Esophagus muscularis mucosa (tissue), 2 donors: ENCODE measurements at regions not wholly inside any gene's neighbourhood (a gene's known extent, or its start where the extent isn't known, plus 50 kb on each side); places are given as distances from the start of the nearest gene placed in this dataset.

ENCODE experiments used
- POLR2A ChIP-seq: fragments of 450-650 bp; IDR thresholded peaks from one replicate; pipeline ENCODE4 v1.6.1; 2017; ENCODE audit warnings: antibody characterized with exemption, moderate library complexity, mild to moderate bottlenecking, low read depth
- POLR2AphosphoS5 ChIP-seq, 2 donors: sonication (generic); formaldehyde crosslinking; IDR thresholded peaks; one replicate each; pipeline ENCODE4 v1.6.1; 2017; ENCODE audit warnings: antibody characterized with exemption in 2 of 2

DNA sequence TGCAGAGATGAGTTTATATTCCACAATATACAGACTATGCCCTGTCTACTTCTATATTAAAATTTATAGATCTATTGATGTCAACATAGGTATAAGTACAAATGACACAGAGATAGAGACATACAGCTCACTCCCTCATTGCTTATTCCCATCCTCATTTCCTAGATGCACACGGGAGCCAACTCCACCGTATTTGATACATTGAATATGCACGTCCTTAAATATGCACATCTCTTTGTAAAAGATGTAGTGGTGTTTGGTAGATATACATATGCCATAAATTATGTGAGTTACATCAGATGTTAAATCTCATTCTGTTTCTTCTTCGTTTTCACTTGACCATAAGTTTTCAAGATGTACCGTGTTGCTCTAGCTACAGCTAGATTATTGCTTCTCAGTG, 179.2 kb upstream of the RAB6C start:
- TF ChIP-seq POLR2AphosphoS5 (IDR thresholded peaks at IDR 0.05) (no peak), POLR2A (no peak)
